ENCODE measurements at regions not wholly inside any gene's neighbourhood (a gene's known extent, or its start where the extent isn't known, plus 50 kb on each side); places are given as distances from the start of the nearest gene placed in this dataset.

DNA sequence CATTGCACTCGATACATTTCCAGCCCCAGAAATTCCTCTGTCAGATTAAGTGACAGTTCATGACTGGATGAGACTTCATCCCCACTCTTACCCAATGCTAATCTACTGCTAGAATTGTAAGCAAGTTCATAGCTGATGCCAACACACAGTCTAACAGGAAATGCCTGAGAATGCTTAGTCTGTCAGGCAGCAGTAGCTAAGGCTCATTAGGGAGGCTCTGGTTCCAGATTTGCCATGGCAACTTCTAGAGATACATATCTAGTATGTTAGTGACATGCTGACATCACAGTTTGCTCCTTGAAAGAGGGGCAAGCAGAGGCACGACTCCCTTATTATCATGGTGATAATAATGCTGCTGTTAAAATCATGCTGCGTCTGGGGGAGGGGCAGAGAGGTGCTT is 198.4 kb downstream of the RBM43 start:
- TF ChIP-seq, protein P1, sequence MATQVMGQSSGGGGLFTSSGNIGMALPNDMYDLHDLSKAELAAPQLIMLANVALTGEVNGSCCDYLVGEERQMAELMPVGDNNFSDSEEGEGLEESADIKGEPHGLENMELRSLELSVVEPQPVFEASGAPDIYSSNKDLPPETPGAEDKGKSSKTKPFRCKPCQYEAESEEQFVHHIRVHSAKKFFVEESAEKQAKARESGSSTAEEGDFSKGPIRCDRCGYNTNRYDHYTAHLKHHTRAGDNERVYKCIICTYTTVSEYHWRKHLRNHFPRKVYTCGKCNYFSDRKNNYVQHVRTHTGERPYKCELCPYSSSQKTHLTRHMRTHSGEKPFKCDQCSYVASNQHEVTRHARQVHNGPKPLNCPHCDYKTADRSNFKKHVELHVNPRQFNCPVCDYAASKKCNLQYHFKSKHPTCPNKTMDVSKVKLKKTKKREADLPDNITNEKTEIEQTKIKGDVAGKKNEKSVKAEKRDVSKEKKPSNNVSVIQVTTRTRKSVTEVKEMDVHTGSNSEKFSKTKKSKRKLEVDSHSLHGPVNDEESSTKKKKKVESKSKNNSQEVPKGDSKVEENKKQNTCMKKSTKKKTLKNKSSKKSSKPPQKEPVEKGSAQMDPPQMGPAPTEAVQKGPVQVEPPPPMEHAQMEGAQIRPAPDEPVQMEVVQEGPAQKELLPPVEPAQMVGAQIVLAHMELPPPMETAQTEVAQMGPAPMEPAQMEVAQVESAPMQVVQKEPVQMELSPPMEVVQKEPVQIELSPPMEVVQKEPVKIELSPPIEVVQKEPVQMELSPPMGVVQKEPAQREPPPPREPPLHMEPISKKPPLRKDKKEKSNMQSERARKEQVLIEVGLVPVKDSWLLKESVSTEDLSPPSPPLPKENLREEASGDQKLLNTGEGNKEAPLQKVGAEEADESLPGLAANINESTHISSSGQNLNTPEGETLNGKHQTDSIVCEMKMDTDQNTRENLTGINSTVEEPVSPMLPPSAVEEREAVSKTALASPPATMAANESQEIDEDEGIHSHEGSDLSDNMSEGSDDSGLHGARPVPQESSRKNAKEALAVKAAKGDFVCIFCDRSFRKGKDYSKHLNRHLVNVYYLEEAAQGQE (IDR thresholded peaks at IDR 0.05; ENCODE audit: low read depth), result no peak
- TF ChIP-seq TCF12 (IDR thresholded peaks at IDR 0.05; ENCODE audit: low read depth), result no peak
- TF ChIP-seq FOXM1 (IDR thresholded peaks at IDR 0.05; ENCODE audit: borderline replicate concordance, low read depth), result no peak
- TF ChIP-seq NFIC (IDR thresholded peaks at IDR 0.05), result no peak
- no peak for TF ChIP-seq EP300 (IDR thresholded peaks at IDR 0.05; ENCODE audit: borderline replicate concordance)
- no peak for TF ChIP-seq CREB1 (IDR thresholded peaks at IDR 0.05; ENCODE audit: low read depth)
- no peak for TF ChIP-seq YY1 (IDR thresholded peaks at IDR 0.05; ENCODE audit: low read depth)
- TF ChIP-seq TEAD4 (IDR thresholded peaks at IDR 0.05), result no peak
- TF ChIP-seq, protein P2, sequence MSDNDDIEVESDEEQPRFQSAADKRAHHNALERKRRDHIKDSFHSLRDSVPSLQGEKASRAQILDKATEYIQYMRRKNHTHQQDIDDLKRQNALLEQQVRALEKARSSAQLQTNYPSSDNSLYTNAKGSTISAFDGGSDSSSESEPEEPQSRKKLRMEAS (IDR thresholded peaks at IDR 0.05), result no peak
- no peak for TF ChIP-seq CEBPB (IDR thresholded peaks at IDR 0.05)
- no peak for TF ChIP-seq EGR1 (IDR thresholded peaks at IDR 0.05)

DNA sequence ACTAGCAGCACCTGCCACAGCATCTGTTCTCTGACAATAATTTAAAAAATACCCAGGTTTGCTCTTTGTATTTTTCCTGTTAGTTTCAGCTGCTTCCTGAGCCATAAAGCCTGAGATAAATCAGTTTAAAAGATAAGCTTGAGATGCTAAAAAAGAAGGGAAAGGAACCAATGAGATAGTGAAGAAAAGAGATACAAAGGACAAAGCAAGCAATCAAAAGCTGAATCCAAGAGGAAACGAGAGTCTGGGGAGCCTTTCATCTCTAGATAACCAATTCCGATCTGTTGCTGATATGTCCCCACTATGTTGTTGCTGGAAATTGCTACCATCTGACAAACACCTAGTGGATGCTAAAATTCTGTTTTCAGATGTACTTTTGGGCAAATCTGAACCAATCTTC is 201.4 kb downstream of the RBM43 start:
- TF ChIP-seq, protein P3, sequence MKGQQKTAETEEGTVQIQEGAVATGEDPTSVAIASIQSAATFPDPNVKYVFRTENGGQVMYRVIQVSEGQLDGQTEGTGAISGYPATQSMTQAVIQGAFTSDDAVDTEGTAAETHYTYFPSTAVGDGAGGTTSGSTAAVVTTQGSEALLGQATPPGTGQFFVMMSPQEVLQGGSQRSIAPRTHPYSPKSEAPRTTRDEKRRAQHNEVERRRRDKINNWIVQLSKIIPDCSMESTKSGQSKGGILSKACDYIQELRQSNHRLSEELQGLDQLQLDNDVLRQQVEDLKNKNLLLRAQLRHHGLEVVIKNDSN (IDR thresholded peaks at IDR 0.05), result no peak
- TF ChIP-seq, protein P2 (IDR thresholded peaks at IDR 0.05), result no peak
- TF ChIP-seq TCF12 (IDR thresholded peaks at IDR 0.05; ENCODE audit: low read depth) (no peak), FOXM1 (IDR thresholded peaks at IDR 0.05; ENCODE audit: borderline replicate concordance, low read depth) (no peak), YY1 (IDR thresholded peaks at IDR 0.05; ENCODE audit: low read depth) (no peak), CREB1 (IDR thresholded peaks at IDR 0.05; ENCODE audit: low read depth) (no peak), RAD21 (IDR thresholded peaks at IDR 0.05; ENCODE audit: low read depth) (no peak), TAF1 (IDR thresholded peaks at IDR 0.05; ENCODE audit: low read depth) (no peak), EP300 (IDR thresholded peaks at IDR 0.05; ENCODE audit: borderline replicate concordance) (no peak), ZBTB7A (IDR thresholded peaks at IDR 0.05; ENCODE audit: low read depth) (no peak), TEAD4 (IDR thresholded peaks at IDR 0.05) (no peak), CEBPB (IDR thresholded peaks at IDR 0.05) (no peak)
- TF ChIP-seq, protein P1 (IDR thresholded peaks at IDR 0.05; ENCODE audit: low read depth), result no peak

DNA sequence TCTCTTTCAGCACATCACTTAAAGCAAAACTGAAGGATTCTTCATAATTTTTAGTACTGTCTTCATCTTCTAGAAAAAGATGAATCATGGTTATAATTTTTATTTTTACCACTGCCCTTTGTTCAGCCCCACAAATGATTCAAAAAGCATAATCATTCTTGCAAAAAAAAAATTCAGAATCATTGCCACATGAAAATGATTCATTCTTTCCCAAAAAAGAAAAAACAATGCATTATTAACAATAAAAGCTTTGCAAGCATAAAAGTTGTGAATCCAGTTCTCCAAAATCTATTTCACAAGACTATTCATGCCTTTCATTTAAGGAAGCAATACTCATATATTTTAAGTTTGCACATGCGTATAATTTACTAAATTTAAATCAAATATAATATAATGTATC is 204.8 kb downstream of the RBM43 start:
- TF ChIP-seq CEBPB (IDR thresholded peaks at IDR 0.05) (no peak), TCF12 (IDR thresholded peaks at IDR 0.05; ENCODE audit: low read depth) (no peak), ZBTB7A (IDR thresholded peaks at IDR 0.05; ENCODE audit: low read depth) (no peak), TEAD4 (IDR thresholded peaks at IDR 0.05) (no peak), EP300 (IDR thresholded peaks at IDR 0.05; ENCODE audit: borderline replicate concordance) (no peak), YY1 (IDR thresholded peaks at IDR 0.05; ENCODE audit: low read depth) (no peak), CREB1 (IDR thresholded peaks at IDR 0.05; ENCODE audit: low read depth) (no peak), RAD21 (IDR thresholded peaks at IDR 0.05; ENCODE audit: low read depth) (no peak), FOXM1 (IDR thresholded peaks at IDR 0.05; ENCODE audit: borderline replicate concordance, low read depth) (no peak), NFIC (IDR thresholded peaks at IDR 0.05) (no peak), EGR1 (IDR thresholded peaks at IDR 0.05) (no peak), TAF1 (IDR thresholded peaks at IDR 0.05; ENCODE audit: low read depth) (no peak)
- TF ChIP-seq, protein P1 (IDR thresholded peaks at IDR 0.05; ENCODE audit: low read depth), result no peak
- TF ChIP-seq, protein P3 (IDR thresholded peaks at IDR 0.05), result no peak
- TF ChIP-seq, protein P2 (IDR thresholded peaks at IDR 0.05), result no peak

DNA sequence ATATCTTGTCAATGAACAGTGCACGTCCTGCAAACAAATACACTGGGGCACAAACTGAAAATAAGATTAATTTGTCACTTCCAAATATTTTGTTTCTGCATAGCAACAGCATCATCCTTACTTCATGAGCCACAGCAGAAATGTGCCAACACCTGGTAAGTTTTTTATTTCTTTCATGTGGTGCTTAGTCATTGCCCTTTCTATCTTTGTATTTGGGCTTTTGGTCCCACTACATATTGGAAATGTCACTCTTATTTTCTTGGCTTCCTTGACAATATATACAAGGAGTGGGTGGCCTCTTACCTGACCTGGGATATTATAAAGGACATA is 208.0 kb downstream of the RBM43 start:
- TF ChIP-seq CEBPB (IDR thresholded peaks at IDR 0.05) (no peak), TAF1 (IDR thresholded peaks at IDR 0.05; ENCODE audit: low read depth) (no peak), NFIC (IDR thresholded peaks at IDR 0.05) (no peak), TCF12 (IDR thresholded peaks at IDR 0.05; ENCODE audit: low read depth) (no peak), YY1 (IDR thresholded peaks at IDR 0.05; ENCODE audit: low read depth) (no peak), FOXM1 (IDR thresholded peaks at IDR 0.05; ENCODE audit: borderline replicate concordance, low read depth) (no peak), CREB1 (IDR thresholded peaks at IDR 0.05; ENCODE audit: low read depth) (no peak), EGR1 (IDR thresholded peaks at IDR 0.05) (no peak), EP300 (IDR thresholded peaks at IDR 0.05; ENCODE audit: borderline replicate concordance) (no peak), TEAD4 (IDR thresholded peaks at IDR 0.05) (no peak), ZBTB7A (IDR thresholded peaks at IDR 0.05; ENCODE audit: low read depth) (no peak), RAD21 (IDR thresholded peaks at IDR 0.05; ENCODE audit: low read depth) (no peak)
- TF ChIP-seq, protein P3 (IDR thresholded peaks at IDR 0.05), result no peak
- TF ChIP-seq, protein P2 (IDR thresholded peaks at IDR 0.05), result no peak
- TF ChIP-seq, protein P1 (IDR thresholded peaks at IDR 0.05; ENCODE audit: low read depth), result no peak
